HG03097 (cell line): ENCODE measurements at regions not wholly inside any gene's neighbourhood (a gene's known extent, or its start where the extent isn't known, plus 50 kb on each side); places are given as distances from the start of the nearest gene placed in this dataset.

Experiments used
- ATAC-seq: cut with Tn5 transposase; IDR thresholded peaks from one replicate; pipeline ENCODE4 v1.9.1; 2021; ENCODE audit not compliant: unreplicated experiment, low FRiP score

- no peak for ATAC-seq
Measured at GRCh38 chr5:4540375-4541173, 599.6 kb upstream of the ADAMTS16 start.

DNA sequence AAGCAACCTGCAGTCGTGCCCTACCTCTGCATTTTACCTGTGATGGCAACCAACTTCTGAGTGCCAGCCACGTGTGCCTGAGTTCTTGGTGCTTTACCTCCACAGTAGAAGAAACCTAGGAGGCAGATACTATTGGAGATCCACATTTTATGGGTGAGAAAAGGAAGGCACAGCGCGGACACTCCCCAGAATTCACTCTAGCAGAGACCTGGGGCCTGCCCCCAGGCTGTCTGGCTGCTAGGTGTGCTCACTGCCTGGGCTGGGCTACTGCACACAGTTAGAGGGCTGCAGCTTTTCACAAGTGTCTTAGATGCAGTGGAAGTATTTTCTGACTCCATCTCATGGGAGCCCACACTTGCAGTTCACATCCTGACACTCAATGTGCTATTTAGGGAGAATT, 598.8 kb upstream of the ADAMTS16 start:
- ATAC-seq: no peak

DNA sequence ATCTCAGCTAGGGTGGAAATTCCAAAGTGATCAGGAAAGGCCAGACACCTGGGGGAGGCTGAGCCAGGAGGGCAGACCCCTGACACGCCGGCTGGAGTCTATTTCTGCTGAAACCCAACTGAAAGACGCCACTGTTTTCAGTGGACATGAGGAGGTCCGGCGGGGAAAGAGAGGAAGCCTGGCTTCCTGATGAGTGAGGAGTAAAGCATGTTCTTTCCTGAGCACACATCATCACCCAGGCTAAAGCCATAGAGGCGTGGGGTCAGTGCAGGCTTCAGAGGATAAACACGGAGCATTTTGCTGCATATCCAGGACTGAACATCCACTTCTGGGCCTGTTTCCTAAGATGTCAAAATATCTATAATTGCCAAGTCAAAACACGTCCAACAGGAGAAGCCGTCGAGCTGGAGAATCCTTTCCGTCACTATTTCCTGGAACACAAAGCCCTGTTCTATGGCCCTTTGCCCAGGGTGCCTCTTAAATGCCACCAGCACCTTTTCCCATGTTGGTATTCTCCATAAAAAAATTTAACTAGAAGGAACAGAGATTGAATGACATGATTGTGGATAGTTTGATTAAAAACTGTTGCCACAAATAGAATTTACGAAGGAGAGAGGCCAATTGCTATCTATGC, 597.9 kb upstream of the ADAMTS16 start:
- no peak for ATAC-seq

- no peak for ATAC-seq
Measured at GRCh38 chr5:4544049-4544670, 596.0 kb upstream of the ADAMTS16 start.

DNA sequence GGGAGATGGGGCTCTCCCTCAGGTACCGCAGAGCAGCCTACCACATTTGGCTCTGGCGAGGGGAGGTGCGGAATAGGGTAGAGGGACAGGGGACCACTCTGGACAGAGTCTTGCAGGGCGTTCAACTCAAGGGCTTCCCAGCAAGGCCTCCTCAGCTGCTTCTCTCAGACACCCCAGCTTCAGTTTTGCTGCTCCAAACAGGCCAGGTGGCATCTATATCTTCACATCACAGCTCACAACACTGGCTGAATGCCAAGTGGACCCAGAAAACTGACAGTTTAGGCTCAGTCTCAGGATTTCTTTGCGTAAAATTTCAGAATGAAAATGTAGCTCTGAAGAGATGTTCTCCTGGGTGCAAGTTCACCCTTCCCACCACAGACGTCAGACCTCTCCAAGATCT, 592.6 kb upstream of the ADAMTS16 start:
- no peak for ATAC-seq

DNA sequence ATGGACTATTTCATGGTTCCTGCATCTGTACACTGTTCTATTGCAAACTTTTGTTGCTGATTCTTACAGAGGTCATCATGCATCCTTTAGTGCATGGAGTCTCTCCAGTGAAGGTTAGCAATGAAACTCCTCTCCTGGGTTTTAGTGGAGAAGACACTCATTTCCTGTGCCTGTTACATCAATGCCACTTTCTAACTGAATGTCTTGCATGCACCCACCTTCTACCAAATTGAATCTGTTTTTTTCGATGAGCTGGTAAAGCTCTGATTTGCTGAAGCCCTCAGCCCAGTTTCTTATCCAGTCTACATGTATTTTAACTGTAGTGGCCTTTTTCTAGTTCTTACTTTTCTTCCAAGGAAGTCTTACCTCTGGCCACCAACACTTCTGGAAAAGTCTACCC, 591.8 kb upstream of the ADAMTS16 start:
- ATAC-seq: no peak

DNA sequence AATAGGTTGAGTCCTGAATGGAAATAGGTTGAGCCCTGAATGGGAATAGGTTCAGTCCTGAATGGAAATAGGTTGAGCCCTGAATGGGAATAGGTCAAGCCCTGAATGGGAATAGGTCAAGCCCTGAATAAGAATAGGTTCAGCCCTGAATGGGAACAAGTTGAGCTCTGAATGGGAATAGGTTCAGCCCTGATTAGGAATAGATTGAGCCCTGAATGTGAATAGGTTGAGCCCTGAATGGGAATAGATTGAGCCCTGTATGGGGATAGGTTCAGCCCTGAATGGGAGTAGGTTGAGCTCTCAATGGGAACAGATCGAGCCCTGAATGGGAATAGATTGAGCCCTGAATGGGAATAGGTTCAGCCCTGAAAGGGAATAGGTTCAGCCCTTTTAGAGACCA, 590.8 kb upstream of the ADAMTS16 start:
- ATAC-seq: no peak

- ATAC-seq: no peak
Measured at GRCh38 chr5:4551034-4551433, 589.1 kb upstream of the ADAMTS16 start.

GRCh38 chr5:4553130-4553529, 587.0 kb upstream of the ADAMTS16 start:
- no peak for ATAC-seq

GRCh38 chr5:4553978-4554377, 586.2 kb upstream of the ADAMTS16 start:
- no peak for ATAC-seq

- ATAC-seq: no peak
Measured at GRCh38 chr5:4555725-4556285, 584.3 kb upstream of the ADAMTS16 start.

DNA sequence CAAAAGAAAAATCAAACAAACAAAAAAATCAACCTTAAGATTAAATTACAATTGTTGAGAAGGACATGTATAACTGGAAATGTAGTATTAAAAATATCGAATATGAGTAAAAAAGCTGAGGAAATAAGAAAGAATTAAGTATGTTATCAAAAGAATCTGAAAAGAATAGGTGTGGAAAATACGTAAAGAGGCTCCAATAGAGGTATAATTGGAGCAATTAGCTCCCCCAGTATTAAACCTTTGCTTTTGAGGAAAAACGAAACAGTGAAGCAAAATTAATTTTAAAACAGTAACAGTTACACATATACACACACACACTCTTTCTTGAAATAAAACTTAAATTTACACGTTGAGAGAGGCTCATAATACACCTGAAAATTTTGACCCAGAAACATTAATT, 578.7 kb upstream of the ADAMTS16 start:
- no peak for ATAC-seq

GRCh38 chr5:4563400-4563799, 576.7 kb upstream of the ADAMTS16 start:
- no peak for ATAC-seq

DNA sequence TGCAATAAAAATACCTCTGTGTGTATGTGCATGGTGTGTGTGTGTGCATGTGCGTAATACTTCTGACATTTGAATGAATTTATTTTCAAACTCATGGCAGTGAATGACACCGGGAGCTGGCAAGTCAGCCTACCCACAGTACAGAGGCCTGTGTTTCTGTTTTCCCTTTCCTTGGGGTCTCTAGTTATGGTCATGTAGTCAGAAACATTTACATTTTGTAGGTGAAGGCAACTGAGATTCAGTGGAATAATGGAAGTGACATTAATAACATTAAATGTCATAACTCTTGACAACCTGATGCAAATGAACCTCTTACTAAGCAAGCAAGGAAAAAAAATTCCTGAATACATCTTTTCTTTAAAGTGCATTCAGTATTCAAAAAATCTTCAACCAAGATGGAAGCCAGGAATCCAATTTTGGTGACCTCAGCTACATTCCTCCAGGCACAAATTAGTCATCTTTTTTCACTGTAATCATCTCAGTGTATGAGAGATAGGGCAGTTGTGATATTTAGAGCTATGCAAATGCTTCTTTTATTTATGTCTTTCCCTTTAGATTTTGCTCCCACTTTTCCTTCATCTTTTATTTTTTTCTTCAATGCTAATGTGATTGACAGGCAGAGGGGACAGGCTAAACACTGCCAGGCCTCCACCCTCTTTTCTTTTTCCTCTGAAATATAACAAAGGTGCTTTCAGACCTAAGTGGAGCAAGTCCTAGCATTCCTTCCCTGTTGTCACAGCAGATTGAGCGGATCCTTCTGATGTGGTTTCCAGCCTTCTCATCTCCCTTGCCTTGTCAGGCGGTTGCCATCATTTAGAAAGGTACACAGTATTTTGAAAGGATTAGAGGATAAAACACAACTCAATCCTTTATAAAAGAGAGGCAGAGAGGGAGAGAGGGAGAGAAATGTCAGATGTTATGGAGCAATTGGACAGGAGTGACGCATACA, 569.8 kb upstream of the ADAMTS16 start:
- ATAC-seq: no peak

DNA sequence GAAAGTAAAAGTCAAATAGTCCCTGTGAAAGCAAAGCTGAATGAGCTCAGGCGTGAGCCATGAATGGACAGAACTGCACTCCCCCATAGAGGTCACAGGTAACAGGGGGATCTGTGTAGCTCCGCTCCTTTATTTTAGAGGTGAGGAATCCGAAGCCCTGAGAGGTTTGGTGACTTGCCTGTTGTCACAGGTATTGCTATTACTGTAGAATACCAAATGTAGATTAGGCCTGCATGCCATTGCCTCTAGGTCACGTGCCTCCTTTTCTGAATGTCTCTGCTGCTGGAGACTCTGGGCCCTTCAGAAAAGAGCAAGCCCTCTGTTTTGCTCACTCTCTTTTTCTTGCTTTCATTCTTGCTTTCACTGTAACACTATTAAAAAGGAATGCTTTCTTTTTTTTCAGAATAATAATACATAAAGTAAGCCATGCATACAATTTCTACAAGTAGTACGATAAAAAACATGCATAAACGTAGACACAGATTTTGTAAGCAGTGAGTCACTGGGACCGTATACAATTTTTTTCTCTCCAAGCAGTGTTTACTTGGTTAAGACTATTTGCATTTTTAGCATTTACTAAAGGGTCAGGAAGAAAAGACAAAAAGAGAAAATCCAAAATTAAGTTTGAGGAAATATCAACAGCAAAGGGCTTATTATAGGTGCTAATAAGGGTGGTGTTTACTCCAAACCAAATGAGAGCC, 568.7 kb upstream of the ADAMTS16 start:
- no peak for ATAC-seq

DNA sequence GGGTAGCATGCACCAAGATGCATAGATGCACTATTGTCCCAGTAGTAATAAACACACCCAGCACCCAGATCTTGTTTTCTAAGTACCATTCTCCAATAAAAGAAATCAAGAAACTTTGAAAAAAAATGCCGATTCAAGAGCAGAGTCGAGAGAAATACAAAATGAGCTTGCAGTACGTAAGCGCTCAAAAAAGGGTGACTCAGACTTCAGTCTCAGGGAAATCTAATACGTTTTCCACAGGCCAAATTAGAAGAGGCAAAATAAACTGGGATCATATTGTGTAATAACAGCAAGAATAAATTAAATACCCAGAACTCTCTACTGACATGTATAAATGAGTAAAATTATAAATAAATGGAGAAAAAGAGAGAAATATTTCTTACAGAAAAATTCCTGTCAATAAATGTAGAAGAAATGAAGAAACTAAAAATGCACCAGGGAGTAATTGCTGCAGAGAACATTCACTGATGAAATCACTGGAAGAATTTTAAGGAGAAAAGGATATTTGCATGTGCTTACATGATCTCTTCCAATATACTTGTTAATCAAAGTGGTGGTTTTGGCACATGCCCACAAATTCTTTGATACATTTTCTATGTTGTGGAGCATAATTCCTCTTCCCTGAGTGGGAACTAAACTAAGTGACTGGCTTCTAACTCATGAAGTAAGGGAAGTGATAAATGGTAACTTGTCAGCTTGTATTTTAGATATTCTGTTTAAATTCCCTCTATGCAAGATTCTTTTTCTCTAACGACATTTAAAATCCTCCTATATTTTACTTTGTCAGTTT, 567.6 kb upstream of the ADAMTS16 start:
- no peak for ATAC-seq

DNA sequence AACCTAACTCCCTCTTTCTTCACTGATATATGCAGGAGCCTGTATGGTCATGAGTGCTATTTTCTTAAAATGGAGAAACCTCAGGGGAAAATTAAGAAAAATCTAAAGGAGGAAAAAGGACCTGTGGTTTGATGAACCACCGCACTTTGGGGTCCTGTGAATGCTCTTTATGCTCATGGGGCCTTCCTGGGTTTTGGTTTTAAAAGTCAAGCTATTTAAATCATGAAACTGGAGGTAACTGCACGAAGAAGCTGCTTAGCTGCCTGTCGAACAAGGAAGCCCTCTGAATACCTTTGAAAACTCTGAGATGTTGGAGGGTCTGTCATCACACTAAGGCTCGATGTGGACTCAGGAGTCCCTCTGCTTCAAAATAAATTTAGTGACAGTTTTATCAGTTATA, 564.5 kb upstream of the ADAMTS16 start:
- ATAC-seq: no peak

DNA sequence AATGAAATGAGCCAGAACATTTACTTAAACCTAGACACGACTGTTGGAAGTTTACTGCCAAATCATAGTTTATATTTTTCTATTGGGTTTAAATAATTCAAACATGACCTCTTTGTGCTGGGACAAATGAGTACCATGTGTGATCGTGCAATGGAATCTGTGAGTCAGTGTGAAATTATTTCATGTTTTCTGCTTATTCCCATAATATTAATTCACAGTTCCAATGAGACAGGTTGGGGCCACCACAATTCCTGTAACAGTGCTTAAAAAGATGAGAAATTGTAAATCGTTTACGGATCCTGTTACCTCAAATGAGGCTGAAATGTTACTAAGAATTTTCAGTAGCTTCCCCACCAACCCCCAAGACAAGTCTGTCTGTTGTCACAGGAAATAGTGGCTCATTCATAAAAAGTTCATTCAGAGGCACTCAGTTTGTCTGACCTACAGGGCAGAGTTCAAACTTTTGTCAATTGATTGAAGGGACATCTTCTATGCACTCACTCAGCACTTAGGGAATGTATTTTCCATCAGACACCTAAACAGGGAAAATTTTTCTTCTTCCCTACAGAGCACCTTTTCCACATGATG, 563.9 kb upstream of the ADAMTS16 start:
- no peak for ATAC-seq

DNA sequence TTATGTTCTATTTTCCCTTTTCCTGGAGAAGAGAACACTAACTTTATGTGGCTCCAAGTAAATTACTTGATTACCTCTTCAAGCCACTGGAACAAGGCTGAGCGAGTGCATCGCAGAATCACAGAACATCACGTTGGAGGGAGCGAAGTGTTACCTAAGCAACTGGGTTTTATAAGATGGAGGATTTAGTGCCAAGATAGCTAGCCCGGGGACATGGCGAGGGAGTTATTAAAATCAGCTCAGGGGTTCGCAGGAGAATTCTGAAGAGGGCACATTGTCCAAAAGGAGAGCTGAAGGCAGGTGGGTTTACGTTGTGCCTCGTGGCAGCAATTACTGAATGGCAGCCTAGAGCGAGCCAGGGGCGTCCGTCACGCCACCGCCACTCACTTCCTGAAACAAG, 563.2 kb upstream of the ADAMTS16 start:
- ATAC-seq: no peak
